Right lobe of liver (tissue), 6 donors: ENCODE measurements at regions not wholly inside any gene's neighbourhood (a gene's known extent, or its start where the extent isn't known, plus 50 kb on each side); places are given as distances from the start of the nearest gene placed in this dataset.

Source experiments
- ATAC-seq, 4 donors: fragments of 200-7000 bp; cut with Tn5 transposase; one replicate each; pipeline ENCODE4 v1.9.1; 2020; ENCODE audit warnings: mild to moderate bottlenecking in 4 of 4, moderate library complexity in 4 of 4
- DNase-seq, 3 donors: peaks; one replicate each; pipeline ENCODE4 v3.0.0-alpha.2; 2020
- H3K27ac ChIP-seq, 3 donors: fragments of 200-600 bp; one replicate each; pipeline ENCODE4 v1.8.0; 2022
- H3K27me3 ChIP-seq, 2 donors: fragments of 200-600 bp; one replicate each; pipeline ENCODE4 v1.8.0; 2022
- H3K36me3 ChIP-seq, 4 donors: fragments of 200-600 bp; sonication (generic) in 1 of 4; one replicate each; pipeline versions ENCODE4 v1.5.1 to v1.8.0; 2017 to 2022; ENCODE audit warnings: control low read depth in 1 of 4
- H3K4me1 ChIP-seq, 4 donors: fragments of 200-600 bp; sonication (generic) in 1 of 4; one replicate each; pipeline versions ENCODE4 v1.5.1 to v1.8.0; 2017 to 2022; ENCODE audit warnings: control low read depth in 1 of 4
- H3K4me3 ChIP-seq, 3 donors: fragments of 200-600 bp; one replicate each; pipeline ENCODE4 v1.8.0; 2022
- H3K9me3 ChIP-seq, 4 donors: fragments of 200-600 bp; sonication (generic) in 1 of 4; one replicate each; pipeline versions ENCODE4 v1.5.1 to v1.8.0; 2017 to 2022; ENCODE audit warnings: control low read depth in 1 of 4
- POLR2A ChIP-seq: fragments of 450-650 bp; IDR thresholded peaks from one replicate; pipeline ENCODE4 v1.6.1; 2017; ENCODE audit warnings: antibody characterized with exemption, mild to moderate bottlenecking
- WGBS: methylation state at CpG from one replicate; pipeline ENCODE4 v1.1.6; 2018; ENCODE audit warnings: low coverage, low lambda C conversion rate; ENCODE audit not compliant: insufficient coverage; ENCODE audit errors: missing lambda C conversion rate; 5-methylcytosine and 5-hydroxymethylcytosine counted together
- intact Hi-C, 2 donors: fragments of 100-400 bp; cut with DNase I; formaldehyde crosslinking; loops; one replicate each; pipeline versions ENCODE4 v1.11.2 to v1.14.1; 2022
- TF ChIP-seq, protein P1 (sequence below), 4 donors: fragments of 200-600 bp in 3 of 4; fragments of 450-650 bp in 1 of 4; IDR thresholded peaks; one replicate each; pipeline versions ENCODE4 v1.5.1 to v1.8.0; 2016 to 2022; ENCODE audit warnings: antibody characterized with exemption in 4 of 4, mild to moderate bottlenecking in 2 of 4
- donor health status: DM: no; HTN: yes; CAD: no.
- donor health status: DM: no; HTN: no; CAD: no.
- donor health status: DM: no; HTN: no; CAD: no.
- donor health status: DM: no; HTN: yes; CAD: no.
- donor health status: DM: no; HTN: yes; CAD: no.

GRCh38 chr21:17432732-17433057 lies 80.1 kb upstream of the CXADR start:
- no peak overlapping the region for H3K27ac ChIP-seq
- no peaks in the 10 kb centered on the region for H3K9me3 ChIP-seq
- ATAC-seq (no peak), DNase-seq (no peak)
- WGBS, result 86% methylated on average over 2 of the region's 3 CpGs
- no peaks in the 10 kb centered on the region for H3K36me3 ChIP-seq
- intact Hi-C loops, result no loop called here
- no peak for TF ChIP-seq POLR2A
- TF ChIP-seq, protein P1, sequence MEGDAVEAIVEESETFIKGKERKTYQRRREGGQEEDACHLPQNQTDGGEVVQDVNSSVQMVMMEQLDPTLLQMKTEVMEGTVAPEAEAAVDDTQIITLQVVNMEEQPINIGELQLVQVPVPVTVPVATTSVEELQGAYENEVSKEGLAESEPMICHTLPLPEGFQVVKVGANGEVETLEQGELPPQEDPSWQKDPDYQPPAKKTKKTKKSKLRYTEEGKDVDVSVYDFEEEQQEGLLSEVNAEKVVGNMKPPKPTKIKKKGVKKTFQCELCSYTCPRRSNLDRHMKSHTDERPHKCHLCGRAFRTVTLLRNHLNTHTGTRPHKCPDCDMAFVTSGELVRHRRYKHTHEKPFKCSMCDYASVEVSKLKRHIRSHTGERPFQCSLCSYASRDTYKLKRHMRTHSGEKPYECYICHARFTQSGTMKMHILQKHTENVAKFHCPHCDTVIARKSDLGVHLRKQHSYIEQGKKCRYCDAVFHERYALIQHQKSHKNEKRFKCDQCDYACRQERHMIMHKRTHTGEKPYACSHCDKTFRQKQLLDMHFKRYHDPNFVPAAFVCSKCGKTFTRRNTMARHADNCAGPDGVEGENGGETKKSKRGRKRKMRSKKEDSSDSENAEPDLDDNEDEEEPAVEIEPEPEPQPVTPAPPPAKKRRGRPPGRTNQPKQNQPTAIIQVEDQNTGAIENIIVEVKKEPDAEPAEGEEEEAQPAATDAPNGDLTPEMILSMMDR (IDR thresholded peaks at IDR 0.05), result no peak
- H3K4me1 ChIP-seq, result no peaks in the 10 kb centered on the region
- no peaks in the 10 kb centered on the region for H3K27me3 ChIP-seq
- H3K4me3 ChIP-seq, result no peak overlapping the region

DNA sequence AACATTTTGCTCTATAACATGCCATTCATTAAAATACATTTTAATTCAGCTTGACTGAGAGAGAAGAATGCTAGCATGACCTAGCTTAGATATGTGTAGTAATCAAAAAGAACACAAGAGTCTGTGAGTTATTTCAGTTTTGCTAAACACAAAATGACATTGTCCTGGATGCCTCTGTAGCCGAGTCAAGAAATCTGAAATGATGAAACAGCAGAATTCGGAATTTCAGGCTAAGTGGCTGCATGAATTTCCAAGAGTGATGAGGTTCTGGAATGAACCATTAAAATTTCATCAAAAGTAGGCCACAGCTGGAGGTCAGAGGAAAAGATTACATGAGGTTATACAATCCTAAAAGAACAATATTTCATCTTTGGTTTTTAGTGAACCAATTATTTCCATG lies 79.1 kb upstream of the CXADR start:
- ATAC-seq (no peak), DNase-seq (no peak)
- Histone ChIP-seq H3K4me3 (no peak overlapping the region), H3K27me3 (no peaks in the 10 kb centered on the region), H3K36me3 (no peaks in the 10 kb centered on the region), H3K9me3 (no peaks in the 10 kb centered on the region), H3K27ac (no peak overlapping the region), H3K4me1 (no peaks in the 10 kb centered on the region)
- intact Hi-C loops, result no loop called here
- WGBS, result 49% methylated on average over 2 of the region's 2 CpGs
- TF ChIP-seq, protein P1 (IDR thresholded peaks at IDR 0.05), result no peak
- no peak for TF ChIP-seq POLR2A

GRCh38 chr21:17435565-17436543 lies 77.0 kb upstream of the CXADR start:
- 62% methylated on average over 7 of the region's 7 CpGs for WGBS
- ATAC-seq (peak in 3 of 4 donors; percentile 41 to 51 (median 50)), DNase-seq (no peak)
- no peaks in the 10 kb centered on the region for H3K9me3 ChIP-seq
- peak overlapping the region in 1 of 3 donors; percentile 16 for H3K27ac ChIP-seq
- H3K27me3 ChIP-seq, result no peaks in the 10 kb centered on the region
- TF ChIP-seq, protein P1 (IDR thresholded peaks at IDR 0.05), result no peak
- TF ChIP-seq POLR2A, result no peak
- H3K36me3 ChIP-seq, result no peaks in the 10 kb centered on the region
- no peak overlapping the region for H3K4me3 ChIP-seq
- H3K4me1 ChIP-seq, result peaks cover 0 to 7% (median 3%) of the 10 kb centered on the region in 4 donors
- intact Hi-C loops, result no loop called here

DNA sequence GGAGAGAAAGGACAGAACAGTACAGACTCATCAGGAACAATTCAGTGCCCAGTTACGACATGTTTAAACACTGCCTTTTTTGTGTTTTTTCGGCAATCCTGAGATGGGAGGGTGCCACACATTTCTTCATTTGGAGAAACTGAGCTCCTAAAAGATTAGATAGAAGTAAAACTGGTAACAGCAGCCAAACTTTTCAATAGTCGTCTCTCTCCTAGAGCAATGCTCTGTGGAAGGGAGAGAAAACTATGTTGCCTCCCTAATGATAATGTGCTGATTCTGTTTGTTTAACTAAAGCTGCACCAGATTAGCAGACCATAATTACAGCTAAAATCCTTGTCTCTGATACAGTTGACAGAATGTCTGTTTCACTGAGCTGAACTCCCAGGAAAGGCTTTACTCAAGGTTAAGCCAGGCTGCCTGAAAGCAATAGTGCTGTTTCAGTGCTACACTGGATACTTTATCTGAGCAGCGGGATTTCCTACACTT lies 76.2 kb upstream of the CXADR start:
- intact Hi-C loops, result no loop called here
- H3K27me3 ChIP-seq, result no peaks in the 10 kb centered on the region
- H3K4me3 ChIP-seq, result no peak overlapping the region
- ATAC-seq (peak in 1 of 4 donors; percentile 8), DNase-seq (no peak)
- no peaks in the 10 kb centered on the region for H3K36me3 ChIP-seq
- TF ChIP-seq, protein P1 (IDR thresholded peaks at IDR 0.05), result no peak
- TF ChIP-seq POLR2A, result no peak
- WGBS, result 50% methylated on average over 3 of the region's 4 CpGs
- H3K27ac ChIP-seq, result peak overlapping the region in 1 of 3 donors; percentile 16
- H3K9me3 ChIP-seq, result no peaks in the 10 kb centered on the region
- H3K4me1 ChIP-seq, result peaks cover under 1 to 15% (median 6%) of the 10 kb centered on the region in 4 donors
